ENCODE measurements at regions not wholly inside any gene's neighbourhood (a gene's known extent, or its start where the extent isn't known, plus 50 kb on each side); places are given as distances from the start of the nearest gene placed in this dataset.

DNA sequence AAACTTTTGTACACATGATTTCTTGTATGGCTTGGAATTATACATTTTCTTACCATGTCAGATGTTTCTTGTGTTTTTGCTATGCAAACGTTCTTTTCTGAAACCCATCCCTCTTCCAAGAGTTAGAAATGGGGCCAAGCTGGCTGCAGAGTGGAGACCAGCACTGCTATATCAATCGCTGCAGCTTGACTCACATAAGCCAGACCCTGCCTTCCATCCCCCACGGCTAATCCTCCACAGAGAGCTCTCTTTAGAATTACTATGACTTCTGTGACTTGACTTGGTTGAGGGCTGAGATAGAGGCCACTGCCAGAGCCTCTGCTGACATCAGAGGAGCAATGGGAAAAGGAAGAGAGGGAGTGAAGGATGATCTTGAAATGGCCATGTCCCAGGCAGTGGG is 147.9 kb downstream of the DACT1 start:
- DNase-seq: no peak

DNA sequence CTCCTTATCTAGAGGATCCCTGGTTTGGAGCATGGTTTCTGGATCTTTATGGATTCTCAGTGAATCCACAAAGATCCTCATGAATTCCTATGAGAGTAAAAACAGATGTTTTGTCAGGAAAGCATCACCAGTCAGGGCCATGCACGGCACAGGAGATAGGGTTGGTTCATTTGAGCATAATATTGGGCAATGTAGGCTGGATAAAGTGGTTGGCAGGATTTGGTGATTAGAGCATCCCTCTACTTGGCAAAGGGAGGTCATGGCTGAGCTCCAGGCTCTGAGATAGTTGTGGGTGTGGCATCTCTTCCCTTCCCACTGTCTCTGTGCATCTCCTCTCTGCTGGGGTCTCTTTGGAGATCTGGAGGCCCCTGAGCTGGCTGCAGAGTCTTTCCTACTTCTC is 149.8 kb downstream of the DACT1 start:
- DNase-seq: no peak

DNA sequence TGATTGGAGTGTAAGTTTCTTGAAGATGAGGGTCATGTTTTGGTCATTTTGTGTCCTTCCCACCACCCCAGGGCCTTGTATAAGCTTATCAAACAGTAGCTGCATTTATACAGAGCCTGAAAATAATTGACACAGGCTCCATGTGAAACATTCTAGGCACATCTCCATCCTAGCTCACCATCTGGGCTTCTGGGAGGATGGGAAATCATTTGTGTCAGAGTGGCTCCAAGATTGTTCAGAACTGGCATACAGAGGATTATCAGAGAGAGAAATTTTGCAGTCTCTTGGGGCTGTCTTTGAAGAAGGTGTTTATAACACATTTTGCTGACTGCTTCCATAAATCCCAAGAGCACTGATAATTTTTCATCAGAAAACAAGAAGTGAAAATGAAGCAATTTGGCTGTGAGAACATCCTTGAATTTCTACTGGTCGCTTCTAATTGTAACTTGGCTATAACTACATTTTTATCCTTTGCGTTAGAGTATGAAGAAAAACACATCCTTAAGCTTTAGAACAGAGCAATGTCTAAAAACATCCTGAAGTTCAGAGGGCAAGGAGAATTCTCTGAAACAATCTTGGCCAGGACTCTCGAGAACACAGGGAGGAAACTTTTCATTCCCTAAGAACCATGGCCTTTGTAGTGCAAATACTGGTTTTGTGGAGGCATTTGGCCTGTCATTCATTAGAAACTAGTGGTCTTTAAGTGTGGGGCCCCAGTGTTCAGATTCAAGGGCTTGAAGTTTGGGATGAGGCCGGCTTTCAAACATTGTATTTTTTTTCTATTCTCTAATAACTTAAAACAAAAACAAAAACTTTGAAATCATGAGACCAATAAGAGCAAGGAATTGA is 151.1 kb downstream of the DACT1 start:
- no peak for DNase-seq

DNA sequence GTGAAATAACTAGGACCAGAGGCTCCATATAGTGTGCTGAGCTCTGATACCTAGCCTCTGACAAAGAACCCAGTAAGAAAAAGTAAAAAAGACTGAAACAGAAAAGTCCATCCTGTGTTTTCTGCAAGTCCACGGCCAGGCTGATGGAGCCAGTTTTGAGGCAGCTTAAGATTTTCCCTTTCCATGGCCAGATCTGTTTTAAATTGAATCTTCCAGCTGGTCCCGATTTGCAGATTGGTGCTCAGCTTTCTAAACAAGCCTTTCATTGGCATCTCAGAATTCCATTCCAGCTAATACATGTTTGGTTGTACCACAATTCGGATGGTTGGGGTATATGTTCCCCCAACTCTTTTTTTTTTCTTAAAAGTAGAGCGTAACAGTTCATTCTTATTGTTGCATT is 152.0 kb downstream of the DACT1 start:
- DNase-seq: no peak

DNA sequence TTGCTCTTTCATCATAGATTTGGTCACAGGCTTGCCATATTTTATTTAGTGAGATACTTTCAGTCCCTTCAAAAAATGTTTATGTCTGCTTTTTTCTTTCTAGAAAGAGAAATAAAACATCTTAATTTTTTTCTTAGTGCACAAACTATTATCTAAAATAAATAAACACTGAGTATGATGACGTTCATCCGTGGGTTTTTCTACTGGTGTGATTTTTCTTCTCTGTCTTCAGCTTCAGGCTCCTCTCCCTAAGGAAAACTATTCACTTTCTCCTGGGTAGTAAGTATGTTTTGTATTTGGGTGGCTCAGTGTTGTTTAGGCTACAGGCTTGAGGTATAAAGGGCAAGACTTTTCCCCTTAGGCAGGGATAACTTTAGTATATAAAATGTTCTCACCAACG is 154.7 kb downstream of the DACT1 start:
- no peak for DNase-seq

DNA sequence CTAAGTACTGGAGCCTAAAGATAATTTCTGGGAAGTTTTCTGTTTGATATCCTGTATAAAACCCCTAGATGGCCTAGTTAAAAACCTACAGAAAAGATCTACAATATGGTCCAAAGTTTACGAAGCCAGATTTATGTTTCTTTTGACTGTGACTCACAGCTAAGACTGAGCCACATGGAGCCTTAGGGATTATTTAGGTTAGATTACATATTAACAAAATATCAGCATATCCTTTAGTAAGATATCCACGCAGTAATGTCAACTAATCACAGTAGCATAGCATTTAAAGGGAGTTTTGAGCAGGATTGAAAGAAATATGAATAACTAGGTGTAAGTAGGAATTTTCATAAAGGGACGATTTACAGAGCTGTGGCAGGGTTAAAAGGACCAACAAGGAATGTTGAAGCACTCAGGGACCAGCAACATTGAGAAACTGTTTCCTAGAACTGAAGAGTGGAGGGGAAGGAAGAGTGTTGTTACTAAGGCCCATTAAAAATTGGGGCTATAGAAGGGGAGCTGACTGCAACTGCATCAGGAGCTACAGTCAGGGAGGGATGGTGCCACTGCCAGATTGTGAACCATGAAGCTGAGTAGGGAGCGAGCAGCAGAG is 155.5 kb downstream of the DACT1 start:
- no peak for DNase-seq

DNA sequence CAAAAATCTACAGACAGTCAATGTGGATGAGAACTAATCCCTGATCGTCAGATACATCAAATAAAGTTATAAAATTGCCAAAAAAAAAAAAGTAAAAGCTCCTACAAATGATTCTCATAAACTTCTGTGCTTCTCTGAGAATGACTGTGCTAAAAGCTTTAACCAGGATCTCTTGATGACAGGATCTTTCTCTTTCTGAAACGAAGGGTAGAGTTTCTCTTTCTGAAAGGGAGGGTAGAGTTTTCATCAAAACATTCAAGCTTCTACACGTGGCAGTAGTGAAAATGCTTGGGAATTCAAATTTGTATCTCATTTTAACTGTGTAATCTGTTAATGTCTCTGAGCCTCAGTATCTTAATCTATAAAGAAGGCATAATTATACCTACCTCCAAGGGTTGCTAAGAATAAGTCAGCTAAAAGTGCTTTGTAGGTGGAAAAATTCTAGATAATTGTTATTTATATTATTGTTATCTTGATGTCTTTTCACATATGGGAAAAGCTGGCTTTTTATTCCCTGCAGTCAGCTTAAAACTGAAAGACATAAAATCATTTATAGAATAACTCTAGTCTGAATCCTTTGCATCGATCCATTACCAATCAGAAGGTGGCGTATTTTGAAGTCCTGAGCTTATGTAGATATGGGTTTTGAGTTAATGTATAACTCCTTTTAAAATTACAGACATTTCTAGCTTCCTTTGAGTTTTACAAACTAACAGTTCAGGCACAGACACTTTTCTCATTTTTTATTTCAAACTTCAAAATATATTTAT is 157.4 kb downstream of the DACT1 start:
- DNase-seq: no peak

DNA sequence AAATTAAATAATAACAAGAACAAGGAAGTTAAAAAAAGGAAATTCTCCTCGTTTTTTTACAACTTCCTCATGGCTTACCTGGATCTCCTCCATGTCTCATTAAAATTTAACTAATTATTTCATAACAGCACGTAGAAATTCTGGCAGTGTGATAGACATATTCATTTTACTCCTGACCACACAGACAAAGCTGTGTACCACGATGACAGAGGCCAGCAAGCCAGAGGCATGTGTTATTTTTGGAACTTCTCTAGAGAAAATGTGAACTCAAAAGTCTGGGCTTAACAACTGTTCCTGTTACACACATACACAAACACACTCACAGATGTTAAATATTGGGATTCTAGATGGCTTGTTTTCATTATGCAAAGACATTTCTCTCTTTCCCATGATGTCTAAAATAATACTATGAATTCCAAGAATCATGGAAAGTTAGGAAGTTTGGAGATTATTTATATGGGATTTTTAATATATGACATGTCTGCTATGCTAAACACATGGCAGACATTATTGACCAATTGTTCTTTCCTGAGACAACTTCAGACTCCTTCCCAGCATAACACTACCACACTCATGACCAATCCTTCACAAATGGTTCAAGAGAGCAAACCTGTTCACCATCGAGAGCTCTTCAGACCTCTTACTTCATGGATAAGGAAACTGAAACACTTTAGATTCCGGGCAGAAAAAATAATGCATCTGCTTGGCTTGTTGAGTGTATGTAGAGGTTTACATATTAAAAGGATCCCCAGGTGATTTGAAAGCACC is 158.7 kb downstream of the DACT1 start:
- no peak for DNase-seq

DNA sequence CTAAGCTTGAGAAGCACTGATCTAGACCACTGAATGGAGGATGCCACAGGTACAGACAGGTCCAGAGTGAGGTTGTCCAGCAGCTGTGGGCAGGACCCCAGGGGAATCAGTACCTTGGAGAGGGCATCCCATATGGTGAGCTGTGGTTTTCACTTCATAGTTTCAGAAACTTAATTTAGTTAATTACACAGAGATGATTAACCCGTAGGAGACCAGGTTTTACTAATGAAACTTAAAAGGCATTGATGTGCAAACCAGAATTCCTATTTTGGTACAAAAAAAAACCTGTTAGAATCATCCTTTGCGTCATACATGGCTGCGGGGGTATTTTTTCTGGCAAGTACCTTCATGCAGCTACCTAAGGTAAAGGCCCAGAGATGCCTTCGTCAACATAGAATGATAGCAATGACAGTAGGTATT is 159.3 kb downstream of the DACT1 start:
- DNase-seq: no peak

DNA sequence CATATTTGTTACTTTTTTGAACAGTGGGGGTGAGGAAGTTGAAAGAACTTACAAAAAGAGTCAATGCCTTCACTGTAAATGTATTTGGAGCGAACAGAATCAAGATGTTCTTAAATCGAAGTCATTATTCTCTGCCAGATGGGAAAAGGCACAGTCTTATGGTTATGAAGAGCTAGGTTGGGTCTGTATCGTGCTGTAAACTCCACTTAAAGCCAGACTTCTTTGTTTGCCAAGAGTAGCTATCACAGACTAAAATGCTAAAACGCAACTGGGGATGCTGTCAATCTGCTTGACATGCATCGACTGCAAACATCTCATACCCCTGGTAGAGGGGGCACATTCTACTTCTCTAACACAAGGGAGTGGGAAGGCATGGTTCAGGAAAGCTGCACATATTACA is 160.4 kb downstream of the DACT1 start:
- DNase-seq: no peak

DNA sequence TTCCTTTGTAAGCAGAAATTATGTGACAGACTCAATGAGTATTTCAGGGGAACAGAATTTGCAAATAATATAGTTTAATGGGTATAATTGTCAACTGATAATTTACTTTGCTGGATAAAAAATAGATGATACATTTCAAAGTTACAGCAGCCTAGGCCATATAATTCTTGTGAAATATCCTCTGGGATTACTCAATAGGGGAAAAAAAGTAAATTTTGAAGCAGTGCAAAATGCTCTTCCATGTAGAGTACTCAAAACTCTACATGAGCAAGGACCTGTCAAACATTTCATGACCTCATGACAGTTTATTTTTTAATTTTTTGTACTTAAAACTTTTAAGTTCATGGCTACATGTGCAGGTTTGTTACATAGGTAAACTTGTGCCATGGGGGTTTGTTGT is 163.3 kb downstream of the DACT1 start:
- DNase-seq: no peak

DNA sequence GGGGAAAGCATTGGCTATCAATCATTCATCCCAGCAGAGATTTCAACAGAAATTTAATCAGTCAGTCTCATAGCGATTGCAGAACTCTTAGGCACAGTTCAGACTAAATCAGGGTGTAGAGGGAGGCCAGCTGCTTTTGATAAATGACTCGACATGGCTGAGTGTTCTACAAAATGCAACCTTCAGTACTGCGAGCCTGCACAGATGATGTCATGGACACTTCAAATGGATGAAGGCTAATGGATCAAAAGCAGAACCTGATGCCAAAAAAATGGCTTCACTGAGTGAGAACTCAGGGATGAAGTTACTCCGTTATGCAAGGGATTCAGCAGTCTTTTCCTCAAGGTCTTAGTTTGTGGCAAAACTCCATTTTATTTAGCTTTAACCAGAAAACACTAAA is 167.3 kb downstream of the DACT1 start:
- no peak for DNase-seq

DNA sequence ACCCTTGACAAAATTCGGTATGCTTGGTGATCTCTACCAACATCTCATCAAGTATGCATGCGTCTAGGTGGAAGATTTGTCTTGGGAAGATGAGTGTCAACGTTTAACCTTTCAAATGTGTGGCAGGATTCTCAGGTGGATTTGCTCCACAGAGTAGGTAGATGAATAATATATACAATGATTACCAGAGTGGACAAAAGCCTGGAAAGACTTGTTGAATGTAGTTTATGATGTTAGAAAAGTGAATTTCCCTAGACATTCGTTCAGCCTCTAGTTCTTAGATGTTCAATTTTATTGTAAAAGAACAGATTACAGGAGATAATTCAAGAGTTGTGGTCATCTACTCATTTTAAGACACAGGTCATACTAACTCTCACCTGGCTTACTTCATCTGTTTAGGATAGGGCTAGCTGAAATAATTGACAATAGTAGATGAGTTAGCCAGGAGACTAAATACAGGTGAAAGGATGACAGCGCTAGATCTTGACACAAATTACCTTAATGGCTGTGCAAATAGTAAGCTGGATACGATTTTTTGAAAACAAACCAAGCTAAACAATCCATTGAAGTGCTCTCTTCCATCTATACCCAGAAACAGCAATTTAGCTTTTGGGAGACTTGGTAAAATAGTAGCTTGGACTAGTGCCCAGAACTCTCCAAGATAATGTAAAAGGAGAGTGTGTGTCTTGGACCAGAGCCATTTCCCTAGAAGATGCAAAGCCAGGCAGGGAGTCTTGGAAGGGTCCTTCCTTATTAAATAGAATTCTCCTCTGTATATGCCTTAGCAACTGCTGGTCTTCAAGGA is 168.0 kb downstream of the DACT1 start:
- no peak for DNase-seq

DNA sequence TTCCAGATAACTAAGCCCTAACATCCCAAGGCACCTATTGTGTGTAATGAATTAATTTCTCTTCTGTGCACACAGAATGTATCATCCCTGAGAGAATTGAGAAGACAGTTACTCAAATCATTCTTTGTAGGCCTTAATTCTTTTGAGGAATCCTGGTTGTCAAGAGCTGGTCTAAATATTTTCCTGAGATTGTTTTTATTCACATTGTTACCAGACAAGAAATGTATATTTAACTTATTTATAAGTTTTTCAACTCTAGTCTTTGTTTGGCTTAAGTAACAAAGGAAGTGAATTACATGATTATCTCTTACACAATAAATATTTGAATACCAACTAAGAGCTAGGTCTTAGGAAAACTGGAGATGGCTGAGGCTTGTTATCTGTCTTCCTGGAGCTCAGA is 169.4 kb downstream of the DACT1 start:
- DNase-seq: no peak

DNA sequence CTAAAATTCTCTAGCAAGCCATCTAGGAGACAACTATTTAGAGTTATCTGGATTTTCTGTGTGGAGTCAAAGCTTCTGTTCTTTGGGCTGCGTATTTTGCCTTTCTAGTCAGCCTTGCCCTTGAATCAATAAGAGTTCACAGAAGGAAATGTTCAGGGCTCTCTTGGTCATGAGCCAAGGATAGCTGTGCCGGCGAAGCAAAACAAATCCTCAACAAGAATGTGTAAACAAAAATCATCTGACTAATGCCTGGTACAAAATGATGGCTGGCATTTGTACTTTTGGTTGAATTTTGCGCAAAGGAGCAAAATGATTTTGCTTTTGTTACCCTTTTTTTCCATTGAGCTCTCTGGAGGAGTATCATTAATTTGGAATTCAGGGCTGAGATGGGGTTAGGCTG is 171.1 kb downstream of the DACT1 start:
- no peak for DNase-seq

DNA sequence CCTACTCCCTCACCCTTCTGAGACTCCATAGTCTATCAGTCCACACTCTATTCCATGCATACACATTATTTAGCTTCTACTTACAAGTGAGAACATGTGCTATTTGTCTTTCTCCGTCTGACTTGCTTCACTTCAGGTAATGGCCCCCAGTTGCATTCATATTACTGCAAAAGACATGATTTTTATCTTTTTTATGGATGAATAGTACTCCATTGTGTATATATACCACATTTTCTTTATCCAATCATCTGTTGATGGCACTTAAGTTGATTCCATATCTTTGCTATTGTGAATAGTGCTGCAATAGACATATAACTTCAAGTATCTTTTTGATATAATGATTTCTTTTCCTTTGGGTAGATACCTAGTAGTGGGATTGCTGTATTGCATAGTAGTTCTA is 171.8 kb downstream of the DACT1 start:
- DNase-seq: no peak

DNA sequence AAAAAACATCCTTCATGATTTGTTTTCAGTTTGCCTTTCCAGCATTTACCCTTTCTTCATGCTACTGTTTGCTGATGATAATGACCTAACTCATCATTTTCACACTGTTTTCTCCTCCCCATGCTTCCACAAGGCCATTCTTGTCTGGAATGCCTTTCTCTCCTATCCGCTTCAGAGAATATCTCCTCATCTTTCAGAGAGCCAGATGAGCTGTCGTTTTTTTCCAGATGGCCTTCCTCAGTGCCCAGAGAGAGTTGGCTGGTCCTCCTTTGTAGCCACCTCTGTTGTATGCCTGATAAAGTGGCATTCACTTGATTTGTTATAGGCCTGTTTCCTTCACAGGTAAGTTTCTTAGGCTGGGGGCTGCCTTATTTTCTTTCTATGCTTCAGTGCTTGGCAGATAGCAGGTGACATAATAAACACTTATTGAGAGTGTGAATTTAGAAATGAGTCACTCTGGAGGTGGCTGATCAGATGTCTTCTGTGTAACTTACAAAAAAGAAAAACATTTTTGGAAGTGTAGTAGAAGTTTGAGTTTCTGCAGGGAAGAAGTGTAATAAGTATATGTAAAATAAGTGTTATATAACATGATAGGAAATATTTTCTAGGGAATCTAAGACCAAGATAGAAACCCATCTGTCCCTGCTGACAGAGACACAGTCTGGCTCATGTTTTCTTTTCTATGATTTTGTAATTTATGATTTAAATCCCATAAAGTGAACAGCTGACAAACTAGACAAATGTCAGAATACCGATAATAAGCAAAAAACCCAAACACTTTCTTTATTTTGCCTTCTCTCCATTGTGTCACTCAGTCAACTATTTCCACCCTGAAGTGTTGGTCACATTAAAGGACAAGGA is 174.5 kb downstream of the DACT1 start:
- no peak for DNase-seq

DNA sequence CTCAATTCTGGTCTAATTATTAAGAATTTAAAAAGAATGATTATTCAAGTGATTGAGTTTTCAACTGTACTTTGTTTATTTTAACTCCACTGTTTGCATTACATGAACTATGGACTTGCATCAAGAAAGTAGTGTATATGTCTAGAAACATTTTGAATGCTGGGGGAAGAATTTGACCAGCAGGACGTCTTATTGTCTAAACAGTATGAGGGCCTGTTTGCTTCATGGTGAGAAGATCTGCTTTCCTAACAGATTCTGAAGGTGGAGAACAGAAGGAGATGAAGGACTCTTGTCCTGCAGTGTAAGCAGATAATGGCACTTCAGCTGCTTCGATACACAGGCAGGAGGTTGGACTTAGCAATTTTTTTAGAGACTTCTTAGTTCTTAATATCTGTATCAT is 176.0 kb downstream of the DACT1 start:
- DNase-seq: no peak

DNA sequence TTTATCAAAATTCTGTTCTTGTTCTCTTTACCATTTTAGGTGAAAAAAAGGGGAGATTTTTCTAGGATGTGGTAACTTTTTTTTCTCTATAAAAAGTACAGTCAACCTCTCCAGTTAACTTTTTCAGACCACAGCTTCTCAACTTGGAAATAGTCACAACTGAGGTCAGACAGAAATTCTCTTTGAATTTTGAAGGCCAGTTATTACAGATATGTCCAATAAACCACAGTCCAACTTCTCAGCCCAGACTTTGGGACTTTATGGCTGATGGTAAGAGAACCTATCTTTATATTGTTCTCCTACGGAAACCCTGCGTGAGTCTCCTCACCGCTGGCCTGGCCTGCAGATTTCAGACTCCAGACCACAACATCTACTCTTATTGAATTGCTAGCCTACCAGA is 176.7 kb downstream of the DACT1 start:
- no peak for DNase-seq

DNA sequence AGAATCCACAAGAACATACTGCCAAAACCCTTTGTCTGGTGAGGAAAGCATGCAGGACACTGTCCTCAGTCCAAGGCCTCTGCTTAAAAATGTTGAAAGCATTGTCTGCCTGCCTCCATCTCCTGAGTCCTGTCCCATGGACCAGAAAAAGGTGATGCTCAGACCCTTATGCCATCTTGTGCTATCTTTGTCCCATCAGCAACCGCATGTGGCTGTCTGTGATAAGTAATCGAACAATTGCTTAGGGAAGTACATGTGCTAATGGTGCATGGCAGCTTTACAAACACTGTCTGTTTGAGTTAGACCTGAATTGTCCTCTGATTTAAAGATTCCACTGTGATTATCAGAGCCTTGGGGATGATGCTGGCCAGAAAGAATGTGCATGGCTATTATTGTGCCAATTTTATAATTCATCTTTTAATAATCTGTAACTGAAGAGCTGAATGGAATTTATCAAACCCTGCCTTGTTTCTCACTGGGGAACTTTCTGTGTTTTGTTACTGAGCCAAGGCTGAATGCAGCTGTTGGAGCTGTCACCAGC is 177.5 kb downstream of the DACT1 start:
- no peak for DNase-seq

DNA sequence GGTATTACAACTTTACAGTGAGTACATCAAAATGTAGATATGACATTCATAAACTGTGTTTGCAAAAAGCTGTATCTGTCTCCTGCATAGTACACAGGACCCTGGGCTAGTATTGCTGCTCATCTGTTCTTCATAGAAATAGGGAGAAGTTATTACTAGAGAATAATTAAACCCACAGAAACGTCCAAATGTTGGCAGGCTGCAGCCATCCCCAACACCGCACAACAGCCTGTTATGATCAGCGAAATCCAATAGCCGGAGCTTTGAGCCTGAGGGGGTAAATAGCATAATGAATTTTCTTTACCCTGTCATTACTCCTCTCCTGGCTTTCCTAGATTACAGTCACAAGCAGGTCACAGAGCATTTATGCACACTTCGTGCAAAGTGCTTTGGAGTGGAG is 178.0 kb downstream of the DACT1 start:
- DNase-seq: no peak

Measured in activated CD4-positive, alpha-beta T cell treated with anti-CD3 and anti-CD28 coated beads for 48 hours (primary cell).